ENCODE measurements at regions not wholly inside any gene's neighbourhood (a gene's known extent, or its start where the extent isn't known, plus 50 kb on each side); places are given as distances from the start of the nearest gene placed in this dataset.
A peak's percentile ranks its signal among the peaks of the same experiment; 100 is the strongest.
"Not testable (repeated sequence)": the region's sequence is repeated elsewhere in the genome, so short reads cannot be mapped to it uniquely, and the experiment has no call there.

DNA sequence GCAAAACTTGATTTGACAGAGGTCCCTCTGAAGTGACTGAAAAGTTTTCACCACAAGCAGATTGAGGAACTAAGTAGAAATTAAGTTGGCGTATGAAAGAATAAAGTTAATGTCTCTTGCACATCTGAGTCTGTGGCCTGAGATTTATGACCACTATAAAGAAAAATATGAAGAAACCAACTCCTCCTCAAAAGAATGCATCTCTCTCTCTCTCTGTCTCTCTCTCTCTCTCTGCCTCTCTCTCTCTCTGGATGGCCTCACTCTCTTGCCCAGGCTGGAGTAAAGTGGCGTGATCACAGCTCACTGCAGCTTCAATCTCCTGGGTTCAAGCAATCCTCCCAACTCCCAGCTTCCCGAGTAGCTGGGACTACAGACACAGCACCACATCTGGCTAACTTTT, 55.2 kb downstream of the RPL22L1 start:
- DNase-seq, result no peak

- no peak for DNase-seq
Observed at GRCh38 chr3:170813266-170813665, 56.7 kb downstream of the RPL22L1 start.

- peak; percentile 77 to 87 for DNase-seq
Observed at GRCh38 chr3:170811928-170812591, 57.9 kb downstream of the RPL22L1 start.

- DNase-seq, result no peak
Observed at GRCh38 chr3:170811515-170811914, 58.5 kb downstream of the RPL22L1 start.

DNA sequence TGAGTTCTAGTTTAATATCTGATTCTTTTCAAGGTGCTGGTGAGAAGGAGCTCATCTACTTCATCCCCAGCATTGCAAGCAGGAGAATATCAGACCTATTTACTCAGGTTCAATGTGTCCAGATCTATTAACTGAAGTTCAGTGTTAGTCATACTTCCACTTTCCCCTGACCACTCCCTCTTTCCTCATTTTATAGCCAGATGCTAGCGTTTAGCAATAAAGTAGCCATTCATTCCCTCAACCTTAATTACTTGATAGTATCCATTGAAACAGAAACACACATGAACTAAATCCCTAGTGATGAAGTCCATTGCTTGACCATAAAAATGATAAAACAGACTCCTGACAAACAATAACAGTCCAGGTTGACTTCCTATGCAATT, 60.0 kb downstream of the RPL22L1 start:
- DNase-seq, result no peak

GRCh38 chr3:170809007-170809974, 60.7 kb downstream of the RPL22L1 start:
- DNase-seq, result peak; percentile 11 to 77

DNA sequence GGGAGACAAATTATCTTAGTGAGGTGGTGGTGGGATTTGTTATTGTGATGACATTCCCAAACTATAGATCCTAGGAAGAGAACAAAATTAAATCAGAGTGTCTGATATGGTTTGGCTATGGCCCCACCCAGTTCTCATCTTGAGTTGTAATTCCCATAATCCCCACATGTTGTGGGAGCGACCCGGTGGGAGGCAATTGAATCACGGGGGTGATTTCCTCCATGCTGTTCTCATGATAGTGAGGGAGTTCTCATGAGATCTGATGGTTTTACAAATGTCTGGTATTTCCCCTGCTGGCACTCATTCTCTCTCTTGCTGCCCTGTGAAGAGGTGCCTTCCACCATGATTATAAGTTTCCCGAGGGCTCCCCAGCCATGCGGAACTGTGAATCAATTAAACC, 62.0 kb downstream of the RPL22L1 start:
- DNase-seq, result no peak

GRCh38 chr3:170806676-170807075, 63.3 kb downstream of the RPL22L1 start:
- no peak for DNase-seq

- DNase-seq, result no peak
Observed at GRCh38 chr3:170806141-170806540, 63.9 kb downstream of the RPL22L1 start.

- DNase-seq, result not testable (repeated sequence)
Observed at GRCh38 chr3:170805296-170805695, 64.7 kb downstream of the RPL22L1 start.

- DNase-seq, result not testable (repeated sequence)
Observed at GRCh38 chr3:170804634-170805033, 65.4 kb downstream of the RPL22L1 start.

DNA sequence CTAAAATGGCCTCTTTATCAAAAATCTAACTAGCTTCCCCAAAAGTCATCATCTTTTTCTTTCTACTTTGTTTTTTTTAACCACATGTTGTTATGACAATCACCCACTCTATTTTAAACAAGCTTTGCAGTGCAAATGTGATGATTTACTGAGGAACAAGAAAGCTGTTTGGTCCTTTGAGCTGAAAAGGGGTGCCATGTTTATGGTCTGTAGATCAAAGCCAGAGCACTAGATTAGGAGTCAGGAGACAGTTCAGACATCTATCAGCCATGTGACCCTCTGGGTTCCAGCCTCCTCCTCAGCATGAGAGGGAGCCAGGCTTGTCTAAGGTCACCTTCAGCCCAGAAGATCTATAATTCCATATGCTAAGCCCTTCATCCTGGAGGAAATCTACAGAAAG, 65.9 kb downstream of the RPL22L1 start:
- no peak for DNase-seq

DNA sequence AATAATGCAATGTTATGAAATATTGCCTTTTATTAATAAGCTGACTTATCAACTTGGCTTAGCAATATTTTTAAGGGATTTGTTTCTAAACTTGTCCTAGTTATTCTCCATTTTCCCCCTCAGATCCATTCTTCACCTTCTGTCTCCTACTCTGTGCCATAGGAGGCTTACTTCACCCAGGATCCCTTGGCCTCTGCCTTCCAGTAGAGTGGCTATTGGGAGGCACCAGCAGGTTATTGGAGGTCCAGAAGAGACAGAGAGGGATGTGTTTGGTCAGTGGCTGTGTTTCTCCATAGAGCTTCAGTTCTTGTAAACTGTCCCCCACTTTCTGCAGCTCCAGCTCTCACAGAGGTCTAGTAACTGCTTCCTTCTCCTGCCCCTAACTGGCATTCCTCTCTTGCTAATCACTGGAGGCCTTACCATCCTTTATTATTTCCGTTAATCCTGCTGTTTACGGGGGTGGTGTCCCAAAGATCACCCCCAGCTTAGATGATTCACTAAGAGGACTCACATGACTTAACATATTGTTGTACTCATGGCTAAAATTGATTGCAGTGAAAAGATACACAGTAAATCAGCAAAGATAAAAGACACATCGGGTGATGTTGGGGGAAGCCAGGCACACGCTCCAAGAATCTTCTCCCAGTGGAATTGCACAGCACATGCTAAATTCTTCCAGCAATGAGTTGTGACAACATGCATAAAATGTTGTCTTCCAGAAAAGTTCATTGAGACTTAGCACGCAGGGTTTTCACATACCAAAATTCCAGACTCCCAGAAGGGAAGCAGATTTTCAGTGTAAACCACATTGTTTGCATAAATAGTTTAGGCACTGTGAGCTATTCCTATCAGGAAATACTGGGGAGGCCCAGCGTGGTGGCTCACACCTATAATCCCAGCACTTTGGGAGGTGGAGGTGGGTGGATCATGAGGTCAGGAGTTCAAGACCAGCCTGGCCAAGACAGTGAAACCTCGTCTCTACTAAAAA, 67.5 kb downstream of the RPL22L1 start:
- DNase-seq, result no peak

DNA sequence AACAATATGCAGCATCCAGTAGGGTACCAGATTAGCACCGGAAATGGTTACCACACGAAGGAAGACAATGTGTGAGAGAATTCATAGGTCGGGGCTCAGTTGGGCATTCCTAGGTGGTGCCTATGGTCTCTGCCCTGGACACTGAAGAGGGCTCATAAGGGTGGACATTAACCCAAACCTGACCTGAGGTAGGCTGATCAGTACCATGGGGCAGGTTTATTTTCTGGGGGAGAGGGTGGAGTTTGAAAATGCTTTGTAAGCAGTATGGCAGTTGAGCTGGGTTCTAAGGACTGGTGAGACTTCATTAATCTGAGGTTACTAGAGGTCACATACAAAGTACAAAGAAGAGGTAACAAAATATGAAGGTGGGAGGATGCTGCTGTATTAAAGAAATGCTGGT, 68.4 kb downstream of the RPL22L1 start:
- DNase-seq, result no peak

DNA sequence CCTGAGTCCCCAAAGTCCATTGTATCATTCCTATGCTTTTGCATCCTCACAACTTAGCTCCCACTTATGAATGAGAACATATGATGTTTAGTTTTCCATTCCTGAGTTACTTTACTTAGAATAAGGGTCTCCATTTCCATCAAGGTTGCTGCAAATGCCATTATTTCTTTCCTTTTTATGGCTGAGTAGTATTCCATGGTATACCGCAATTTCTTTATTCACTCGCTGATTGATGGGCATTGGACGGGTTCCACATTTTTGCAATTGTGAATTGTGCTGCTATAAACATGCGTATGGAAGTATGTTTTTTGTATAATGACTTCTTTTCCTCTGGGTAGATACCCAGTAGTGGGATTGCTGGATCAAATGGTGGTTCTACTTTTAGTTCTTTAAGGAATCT, 69.7 kb downstream of the RPL22L1 start:
- DNase-seq, result not testable (repeated sequence)

GRCh38 chr3:170799009-170799408, 71.0 kb downstream of the RPL22L1 start:
- DNase-seq, result no peak

GRCh38 chr3:170797685-170798084, 72.3 kb downstream of the RPL22L1 start:
- no peak for DNase-seq

- DNase-seq, result no peak
Observed at GRCh38 chr3:170792471-170792870, 77.5 kb downstream of the RPL22L1 start.

GRCh38 chr3:170790647-170791046, 79.3 kb downstream of the RPL22L1 start:
- DNase-seq, result no peak

DNA sequence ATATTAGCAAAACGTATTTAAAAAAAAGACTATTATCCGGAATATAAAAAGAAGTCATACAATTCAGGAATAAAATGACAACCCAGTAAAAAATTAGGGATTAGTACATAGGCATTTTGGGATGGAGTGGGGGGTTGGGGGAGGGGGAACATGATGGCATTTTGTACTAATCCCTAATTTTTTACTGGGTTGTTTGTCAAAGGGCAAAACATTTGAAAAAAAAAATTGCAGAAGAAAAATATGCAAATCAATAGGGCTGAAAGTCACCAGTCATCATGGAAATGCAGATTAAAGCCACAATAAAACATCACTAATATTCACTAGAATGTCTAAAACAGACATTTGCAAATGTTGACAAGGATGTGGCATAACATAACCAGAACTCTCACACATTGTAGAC, 82.5 kb downstream of the RPL22L1 start:
- no peak for DNase-seq

- DNase-seq, result no peak
Observed at GRCh38 chr3:170785454-170785853, 84.5 kb downstream of the RPL22L1 start.

GRCh38 chr3:170784406-170784805, 85.6 kb downstream of the RPL22L1 start:
- DNase-seq, result no peak

DNA sequence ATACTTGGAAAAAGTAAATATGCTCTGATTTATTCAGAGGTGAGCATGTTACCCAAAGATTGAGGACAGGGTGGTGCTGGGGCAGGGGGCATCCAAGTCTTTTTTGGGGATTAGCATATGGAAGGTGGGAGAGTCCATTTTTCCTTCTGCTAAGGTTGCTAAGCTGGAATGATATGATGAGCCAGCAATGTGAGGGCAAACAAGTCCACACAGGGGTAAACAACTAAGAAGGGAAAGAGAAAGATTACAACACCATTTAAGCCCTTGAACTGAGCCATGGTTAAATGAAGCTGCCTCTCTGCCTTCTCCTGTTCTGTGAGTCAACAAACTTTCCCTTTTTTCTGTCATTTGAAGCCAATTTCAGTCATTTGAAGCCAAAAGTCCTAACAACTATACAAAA, 89.0 kb downstream of the RPL22L1 start:
- no peak for DNase-seq

Measured in NCI-H446 (cell line).